HUES64 (cell line): ENCODE measurements at regions not wholly inside any gene's neighbourhood (a gene's known extent, or its start where the extent isn't known, plus 50 kb on each side); places are given as distances from the start of the nearest gene placed in this dataset.

ENCODE experiments used
- H3K27ac ChIP-seq: 2 replicates; pipeline ENCODE4 v1.7.0; 2013; ENCODE audit warnings: low read depth, low read length, inconsistent platforms
- H3K27me3 ChIP-seq: 2 replicates; pipeline ENCODE4 v1.6.1; 2013; ENCODE audit warnings: mild to moderate bottlenecking, low read length; ENCODE audit not compliant: insufficient read depth
- H3K36me3 ChIP-seq: 2 replicates; pipeline ENCODE4 v1.6.1; 2013; ENCODE audit warnings: mild to moderate bottlenecking, low read length; ENCODE audit not compliant: insufficient read depth
- H3K4me1 ChIP-seq: 2 replicates; pipeline ENCODE4 v1.6.1; 2013; ENCODE audit warnings: mild to moderate bottlenecking, low read length, moderate library complexity; ENCODE audit not compliant: insufficient read depth
- H3K4me3 ChIP-seq: 2 replicates; pipeline ENCODE4 v1.5.1; 2013; ENCODE audit warnings: mild to moderate bottlenecking, low read length, moderate library complexity
- H3K9ac ChIP-seq: 2 replicates; pipeline ENCODE4 v1.6.1; 2013; ENCODE audit warnings: mild to moderate bottlenecking, low read depth, low read length
- H3K9me3 ChIP-seq: 2 replicates; pipeline ENCODE4 v1.6.1; 2013; ENCODE audit warnings: low read depth, low read length; ENCODE audit not compliant: insufficient read depth
- WGBS: fragments of 150-250, 120-280 bp; methylation state at CpG from one replicate; pipeline ENCODE4 v1.1.7; 2013; ENCODE audit warnings: missing lambda C conversion rate; 5-methylcytosine and 5-hydroxymethylcytosine counted together

DNA sequence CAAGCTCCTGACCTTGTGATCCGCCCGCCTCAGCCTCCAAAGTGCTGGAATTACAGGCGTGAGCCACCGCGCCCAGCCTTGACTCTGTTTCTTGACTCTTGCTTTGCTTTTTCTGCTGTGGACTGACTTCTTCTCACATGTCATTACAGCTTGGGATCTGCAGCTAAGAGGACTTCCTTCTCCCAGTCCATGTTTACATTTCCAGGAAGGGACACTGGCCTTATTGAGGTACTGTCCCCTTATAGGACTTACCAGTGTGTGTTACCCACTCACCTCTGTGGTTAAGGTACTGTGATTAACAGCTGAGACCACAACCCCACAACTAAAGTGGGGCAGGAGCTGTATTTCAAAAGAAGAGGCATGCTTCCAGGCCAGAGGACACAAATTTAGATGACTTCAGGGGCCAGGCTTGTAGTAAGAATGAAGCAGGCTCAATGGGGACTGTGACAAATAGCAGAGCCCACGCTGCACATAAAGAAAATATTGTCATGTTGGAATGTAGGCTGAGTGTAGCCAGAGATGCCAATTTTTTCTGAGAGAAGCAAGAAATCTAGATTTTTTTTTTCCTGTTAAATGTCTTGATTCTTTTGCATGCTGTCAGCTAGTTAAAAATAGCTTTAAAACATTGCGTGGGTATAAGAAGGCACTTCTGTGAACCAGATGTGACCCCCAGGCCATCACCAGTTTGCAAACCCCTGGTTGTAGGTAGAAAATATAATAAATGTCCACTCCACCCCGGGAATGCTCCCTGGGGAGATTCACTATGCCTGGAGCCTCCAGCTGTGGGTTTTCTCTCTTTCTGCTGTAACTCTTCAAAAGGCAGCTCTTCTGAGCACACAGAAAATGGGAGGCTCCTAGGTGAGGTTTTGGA, 75.0 kb downstream of the PTPDC1 start:
- Histone ChIP-seq H3K9me3 (no peaks in the 10 kb centered on the region), H3K36me3 (no peaks in the 10 kb centered on the region), H3K27me3 (no peaks in the 10 kb centered on the region), H3K9ac (no peak overlapping the region), H3K27ac (no peak overlapping the region), H3K4me1 (no peaks in the 10 kb centered on the region), H3K4me3 (no peak overlapping the region)
- 93% methylated on average over 8 of the region's 8 CpGs for WGBS

DNA sequence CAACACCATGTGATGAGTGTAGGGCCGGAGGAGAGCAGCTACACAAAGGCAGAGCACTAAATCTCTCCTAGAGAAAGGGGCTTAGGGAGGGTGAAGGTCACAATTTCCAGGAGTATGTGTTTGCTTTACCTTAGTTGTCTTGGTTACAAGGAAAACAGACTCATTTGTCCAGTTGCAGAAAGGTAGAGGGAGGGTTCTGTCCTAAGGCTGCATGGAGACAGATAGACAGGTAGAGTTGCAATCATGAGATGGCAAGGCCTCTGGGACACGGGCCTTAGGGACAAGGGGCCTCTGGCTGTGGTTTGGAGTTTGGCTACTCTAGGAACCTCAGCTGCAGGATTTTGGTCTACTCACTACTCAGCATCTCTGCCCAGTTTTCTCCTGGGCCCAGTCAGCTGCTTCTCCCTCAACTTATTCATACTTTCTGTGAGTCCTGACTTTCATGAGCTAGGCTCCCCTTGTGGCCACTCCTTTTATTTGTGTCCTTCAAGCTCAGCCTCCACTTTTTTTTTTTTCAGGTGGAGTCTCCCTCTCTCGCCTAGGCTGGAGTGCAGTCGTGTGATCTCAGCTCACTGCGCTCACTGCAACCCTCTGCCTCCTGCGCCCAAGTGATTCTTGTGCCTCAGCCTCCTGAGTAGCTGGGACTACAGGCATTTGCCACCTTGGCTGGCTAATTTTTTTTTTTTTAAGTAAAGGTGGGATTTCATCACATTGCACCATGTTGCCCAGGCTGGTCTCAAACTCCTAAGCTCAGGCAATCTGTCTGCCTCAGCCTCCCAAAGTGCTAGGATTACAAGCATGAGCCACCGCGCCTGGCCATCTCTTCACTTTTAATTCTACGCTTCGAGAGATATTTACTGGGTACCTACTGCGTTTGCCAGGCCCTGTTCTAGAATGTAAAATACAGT, 76.6 kb downstream of the PTPDC1 start:
- Histone ChIP-seq H3K4me3 (no peak overlapping the region), H3K36me3 (no peaks in the 10 kb centered on the region), H3K9ac (no peak overlapping the region), H3K27me3 (no peaks in the 10 kb centered on the region), H3K9me3 (no peaks in the 10 kb centered on the region), H3K27ac (no peak overlapping the region), H3K4me1 (no peaks in the 10 kb centered on the region)
- 90% methylated on average over 11 of the region's 11 CpGs for WGBS

GRCh38 chr9:94161673-94162072, 77.4 kb downstream of the PTPDC1 start:
- H3K27ac ChIP-seq = no peak overlapping the region
- WGBS = 94% methylated on average over 8 of the region's 8 CpGs
- no peaks in the 10 kb centered on the region for H3K36me3 ChIP-seq
- H3K9me3 ChIP-seq = no peaks in the 10 kb centered on the region
- no peak overlapping the region for H3K9ac ChIP-seq
- no peaks in the 10 kb centered on the region for H3K4me1 ChIP-seq
- no peaks in the 10 kb centered on the region for H3K27me3 ChIP-seq
- no peak overlapping the region for H3K4me3 ChIP-seq

DNA sequence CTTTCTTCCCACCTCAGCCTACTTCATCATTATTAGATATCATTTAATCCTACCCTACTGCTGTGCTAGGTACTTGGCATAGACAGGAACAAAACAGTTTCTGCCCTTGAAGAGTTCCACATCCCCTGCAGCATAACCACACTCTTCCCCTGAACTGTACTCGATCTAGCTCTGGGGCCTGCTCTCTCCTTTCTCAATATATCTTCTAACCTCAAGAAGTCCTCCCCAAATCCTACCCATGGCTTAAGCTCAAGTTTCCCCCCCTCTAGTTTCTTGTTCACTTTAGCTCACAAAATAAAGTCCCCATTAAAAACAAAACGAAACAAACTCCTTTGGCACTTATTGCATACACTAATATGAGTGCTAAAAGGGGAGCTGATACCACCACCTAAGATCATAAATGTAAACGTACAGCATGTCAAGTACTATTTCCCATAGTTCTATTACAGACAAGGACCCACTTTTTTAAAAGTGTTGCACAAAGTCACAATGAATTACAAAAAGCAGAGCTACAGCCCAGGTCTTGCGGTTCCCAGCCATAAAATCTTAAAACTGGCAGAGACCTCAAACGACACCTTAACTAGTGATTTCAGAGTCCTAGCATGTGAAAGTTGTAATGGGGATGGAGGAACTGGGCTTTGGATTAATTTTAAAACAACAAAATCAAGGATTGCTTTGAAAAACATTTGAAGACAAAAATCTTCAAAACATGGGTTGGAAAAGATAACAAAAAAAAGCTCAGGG, 80.7 kb downstream of the PTPDC1 start:
- H3K4me3 ChIP-seq = peak overlapping the region; percentile 98
- H3K4me1 ChIP-seq = peaks cover 20% of the 10 kb centered on the region
- no peak overlapping the region for H3K27ac ChIP-seq

GRCh38 chr9:94165592-94166235, 81.5 kb downstream of the PTPDC1 start:
- H3K9ac ChIP-seq = peak overlapping the region; percentile 100
- H3K4me1 ChIP-seq = peaks cover 26% of the 10 kb centered on the region
- H3K36me3 ChIP-seq = peaks cover 5% of the 10 kb centered on the region; the same call in 1 of the 2 replicates
- no peaks in the 10 kb centered on the region for H3K9me3 ChIP-seq
- H3K27me3 ChIP-seq = no peaks in the 10 kb centered on the region
- WGBS = 12% methylated on average over 46 of the region's 49 CpGs
- H3K27ac ChIP-seq = peak overlapping the region; percentile 100; the same call in 1 of the 2 replicates
- H3K4me3 ChIP-seq = peak overlapping the region; percentile 98

More for the DNA sequence above, 80.7 kb downstream of the PTPDC1 start:
- 95% methylated on average over 5 of the region's 5 CpGs for WGBS
- Histone ChIP-seq H3K9me3 (no peaks in the 10 kb centered on the region), H3K9ac (no peak overlapping the region; the same call in 1 of the 2 replicates), H3K36me3 (peaks cover 4% of the 10 kb centered on the region; the same call in 1 of the 2 replicates), H3K27me3 (no peaks in the 10 kb centered on the region)

DNA sequence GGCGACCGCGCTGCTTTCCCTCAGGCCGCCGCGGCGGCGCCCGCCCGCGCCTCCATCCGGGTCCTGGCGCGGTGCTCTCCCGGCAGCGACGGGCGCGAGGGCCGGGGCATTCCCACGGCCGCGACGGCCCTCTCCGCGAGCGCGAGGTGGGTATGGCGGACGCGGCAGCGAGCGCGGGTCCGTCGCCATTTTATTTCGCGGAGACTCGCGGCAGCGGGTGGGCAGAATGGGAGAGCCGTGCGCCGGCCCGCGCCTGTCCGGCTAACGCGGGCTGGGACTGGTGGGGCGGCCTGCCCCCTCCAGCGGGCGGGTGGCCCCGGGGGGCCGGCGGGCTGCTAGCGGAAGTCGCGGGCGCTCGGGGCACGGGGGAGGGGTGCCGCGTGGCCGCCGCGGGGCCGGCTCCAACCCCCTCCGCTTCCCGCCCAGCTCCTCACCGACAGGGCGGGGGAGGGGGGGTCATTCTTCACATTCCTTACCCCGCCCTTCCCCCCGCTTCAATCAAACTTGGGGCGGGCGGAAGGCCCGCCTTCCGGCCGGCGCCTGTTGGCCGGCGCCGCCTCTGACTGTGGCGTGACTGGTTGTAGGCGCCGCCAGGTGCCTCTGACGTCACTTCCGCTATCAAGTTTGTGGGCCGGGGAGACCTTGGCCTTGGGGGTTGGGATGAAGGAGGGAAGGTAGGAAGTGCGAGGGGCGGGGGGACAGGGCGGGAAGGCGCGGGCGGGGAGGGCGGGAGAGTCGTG, 82.1 kb downstream of the PTPDC1 start:
- Histone ChIP-seq H3K9me3 (no peaks in the 10 kb centered on the region), H3K27ac (peak overlapping the region; percentile 100), H3K36me3 (peaks cover 12% of the 10 kb centered on the region; the same call in 1 of the 2 replicates), H3K9ac (peak overlapping the region; percentile 100), H3K4me3 (peak overlapping the region; percentile 98), H3K4me1 (peaks cover 30% of the 10 kb centered on the region), H3K27me3 (no peaks in the 10 kb centered on the region)
- under 1% methylated on average over 92 of the region's 96 CpGs for WGBS

DNA sequence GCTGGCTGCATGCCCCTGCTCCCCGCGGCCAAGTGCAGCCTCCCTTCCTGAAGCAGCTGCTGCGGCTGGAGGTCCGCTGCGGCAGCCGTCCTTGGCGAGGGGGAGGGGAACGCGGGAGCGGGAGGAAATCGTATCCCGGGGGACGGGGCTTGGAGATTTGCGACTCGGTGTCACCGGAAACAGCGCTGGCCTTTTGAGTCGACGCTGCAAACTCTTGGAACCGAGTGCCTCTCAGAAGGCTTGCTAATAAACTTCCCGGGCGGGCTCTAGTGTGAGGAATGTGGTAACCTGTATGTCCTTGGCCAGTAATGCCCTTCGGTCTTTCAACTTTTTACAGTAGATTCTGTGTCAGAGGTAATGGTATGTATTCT, 82.7 kb downstream of the PTPDC1 start:
- under 1% methylated on average over 23 of the region's 23 CpGs for WGBS
- Histone ChIP-seq H3K9ac (peak overlapping the region; percentile 93), H3K27me3 (no peaks in the 10 kb centered on the region), H3K27ac (peak overlapping the region; percentile 98), H3K4me3 (peak overlapping the region; percentile 98), H3K36me3 (peaks cover 12% of the 10 kb centered on the region; the same call in 1 of the 2 replicates), H3K4me1 (peaks cover 30% of the 10 kb centered on the region), H3K9me3 (no peaks in the 10 kb centered on the region)

GRCh38 chr9:94167376-94167890, 83.2 kb downstream of the PTPDC1 start:
- Histone ChIP-seq H3K27me3 (no peaks in the 10 kb centered on the region), H3K9me3 (no peaks in the 10 kb centered on the region), H3K36me3 (peaks cover 12% of the 10 kb centered on the region; the same call in 1 of the 2 replicates), H3K9ac (peak overlapping the region; percentile 93), H3K27ac (peak overlapping the region; percentile 98), H3K4me3 (peak overlapping the region; percentile 98), H3K4me1 (peaks cover 33% of the 10 kb centered on the region)
- WGBS = under 1% methylated on average over 4 of the region's 5 CpGs

GRCh38 chr9:94168203-94169000, 84.1 kb downstream of the PTPDC1 start:
- Histone ChIP-seq H3K9me3 (no peaks in the 10 kb centered on the region), H3K27me3 (no peaks in the 10 kb centered on the region), H3K9ac (peak overlapping the region; percentile 93), H3K4me1 (peaks cover 36% of the 10 kb centered on the region), H3K36me3 (peaks cover 19% of the 10 kb centered on the region), H3K4me3 (peak overlapping the region; percentile 98), H3K27ac (no peak overlapping the region)
- WGBS = 39% methylated on average over 10 of the region's 10 CpGs
